ENCODE measurements at regions not wholly inside any gene's neighbourhood (a gene's known extent, or its start where the extent isn't known, plus 50 kb on each side); places are given as distances from the start of the nearest gene placed in this dataset.

DNA sequence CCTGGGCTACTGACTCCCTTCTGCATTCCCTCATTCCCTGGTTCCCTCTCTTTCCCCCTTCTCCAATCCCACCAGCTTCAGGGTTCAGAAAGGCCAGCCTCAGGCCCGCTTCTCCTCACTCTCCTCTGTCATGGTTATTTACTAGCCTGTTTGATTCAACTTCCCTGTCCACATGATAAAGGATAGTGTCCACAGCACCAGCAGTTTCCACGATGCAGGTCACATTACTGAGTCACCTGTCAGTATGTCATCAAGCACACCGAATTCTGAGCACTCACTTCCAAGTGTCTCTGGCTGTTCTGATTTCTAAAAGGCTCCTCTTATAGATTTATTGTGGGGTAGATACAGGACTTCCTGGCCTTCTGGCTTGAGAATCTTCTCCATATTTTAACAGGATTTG, 96.6 kb upstream of the CTNNB1 start:
- DNase-seq (ENCODE audit: low read depth in 2 of 2), result no peak

DNA sequence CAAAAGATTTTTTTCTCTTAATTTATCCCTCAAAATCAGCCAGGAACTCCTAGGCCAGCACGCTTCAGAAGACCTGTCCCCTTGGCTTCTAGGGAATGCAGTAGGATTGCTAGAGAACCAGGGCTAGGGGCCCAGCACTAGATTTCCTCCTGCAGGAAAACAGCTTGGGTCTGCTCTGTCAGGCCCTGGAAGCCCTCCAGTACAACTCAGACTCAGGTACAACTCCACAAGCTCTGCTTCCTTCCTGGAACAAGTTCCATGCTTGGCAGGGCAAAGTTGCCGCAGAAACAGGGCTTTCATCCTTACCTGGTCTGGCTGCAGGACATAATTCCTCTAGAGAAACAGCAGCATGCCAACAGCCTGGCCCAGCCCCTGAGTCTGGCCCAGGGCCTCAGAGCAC, 96.1 kb upstream of the CTNNB1 start:
- no peak for DNase-seq (ENCODE audit: low read depth in 2 of 2)

DNA sequence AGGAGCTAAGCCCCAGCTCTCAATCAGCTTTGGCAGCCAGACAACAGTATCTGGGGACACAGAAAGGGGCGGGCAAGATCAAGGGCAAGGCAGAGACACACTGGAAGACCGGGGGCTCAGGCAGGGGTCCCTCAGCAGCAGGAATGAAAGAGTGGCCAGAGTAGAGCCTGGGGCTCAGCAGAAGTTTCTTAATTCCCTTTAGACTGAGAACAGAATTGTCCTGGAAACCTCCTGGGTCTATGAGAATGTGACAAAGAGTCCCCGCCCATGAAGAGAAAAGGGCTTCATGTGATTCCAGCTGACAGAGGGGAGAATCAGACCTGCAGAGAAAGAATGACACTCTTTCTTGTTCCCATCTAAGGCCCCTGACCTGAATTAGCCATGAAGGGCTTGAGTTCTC, 95.2 kb upstream of the CTNNB1 start:
- DNase-seq (ENCODE audit: low read depth in 2 of 2), result no peak

DNA sequence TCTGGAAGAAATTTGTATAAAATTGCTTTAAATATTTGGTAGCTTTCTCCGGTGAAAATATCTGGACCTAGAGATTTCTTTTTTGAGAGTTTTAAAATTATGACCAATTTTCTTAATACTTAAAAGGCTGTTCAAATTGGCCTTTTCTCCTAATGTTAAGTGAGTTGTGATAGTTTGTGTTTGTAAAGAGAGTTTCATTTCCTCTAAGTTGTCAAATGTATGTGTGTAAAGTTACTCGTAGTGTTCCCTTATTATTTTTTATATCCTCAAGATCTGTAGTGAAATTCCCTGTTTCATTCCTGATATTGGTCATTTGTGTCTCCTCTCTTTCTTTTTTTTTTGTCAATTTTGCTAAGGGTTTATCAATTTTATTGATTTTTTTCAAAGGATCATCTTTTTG, 92.6 kb upstream of the CTNNB1 start:
- DNase-seq (ENCODE audit: low read depth in 2 of 2), result no peak

DNA sequence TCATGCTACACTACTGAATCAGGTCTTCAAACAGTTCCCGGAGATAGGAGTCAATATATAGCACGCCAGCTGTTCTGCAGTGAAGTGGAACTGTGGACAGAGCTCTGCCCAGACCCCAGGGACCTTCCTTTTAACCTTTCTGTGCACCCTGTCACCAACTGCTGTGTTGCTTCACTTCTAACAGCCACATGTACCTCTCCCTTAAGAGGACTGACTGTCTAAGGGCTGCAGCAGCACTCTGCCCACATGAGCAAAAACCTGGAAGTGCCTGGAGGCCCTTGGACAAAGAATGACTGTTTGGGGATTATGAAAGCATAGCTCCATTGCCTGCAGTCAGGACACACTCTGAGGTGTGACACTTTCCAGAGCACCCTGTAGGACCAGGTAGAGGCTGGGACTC, 88.3 kb upstream of the CTNNB1 start:
- DNase-seq (ENCODE audit: low read depth in 2 of 2), result no peak

DNA sequence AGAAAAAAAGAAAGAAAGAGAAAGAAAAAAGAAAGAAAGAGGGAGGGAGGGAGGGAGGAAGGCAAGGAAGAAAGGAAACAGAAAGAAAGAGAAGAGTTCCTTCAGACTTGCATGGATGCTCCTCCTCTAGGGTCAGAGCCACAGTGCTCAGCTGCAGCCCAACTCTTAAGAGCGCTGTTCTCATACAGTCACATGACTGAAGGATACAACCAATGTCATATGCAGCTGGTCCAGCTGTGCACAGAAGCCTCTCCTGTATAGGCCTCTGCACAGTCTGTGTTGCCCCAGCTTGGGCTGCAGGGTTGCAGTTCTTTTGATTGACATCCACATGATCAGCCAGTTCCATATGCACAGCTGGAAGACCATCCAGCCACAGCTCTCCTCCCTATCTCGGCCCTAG, 86.8 kb upstream of the CTNNB1 start:
- no peak for DNase-seq (ENCODE audit: low read depth in 2 of 2)

DNA sequence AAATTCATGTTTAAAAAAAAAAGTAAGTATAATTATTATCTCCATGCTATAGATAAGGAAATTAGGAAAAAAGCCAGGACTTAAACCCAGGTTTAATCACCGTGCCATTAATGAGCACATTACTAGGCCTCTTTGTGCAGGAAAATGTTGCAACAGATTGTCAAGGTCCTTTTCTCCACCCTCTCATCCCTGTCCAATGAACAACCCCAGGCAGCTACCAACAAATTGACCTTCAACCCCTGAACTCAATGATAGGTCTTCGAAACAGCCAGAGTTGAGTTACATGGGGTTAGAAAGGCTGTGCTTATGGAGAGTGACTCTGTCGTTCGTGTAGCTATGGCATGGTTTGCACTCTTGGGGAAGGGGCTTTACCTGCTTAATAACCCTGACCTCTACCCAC, 84.2 kb upstream of the CTNNB1 start:
- DNase-seq (ENCODE audit: low read depth in 2 of 2), result no peak

DNA sequence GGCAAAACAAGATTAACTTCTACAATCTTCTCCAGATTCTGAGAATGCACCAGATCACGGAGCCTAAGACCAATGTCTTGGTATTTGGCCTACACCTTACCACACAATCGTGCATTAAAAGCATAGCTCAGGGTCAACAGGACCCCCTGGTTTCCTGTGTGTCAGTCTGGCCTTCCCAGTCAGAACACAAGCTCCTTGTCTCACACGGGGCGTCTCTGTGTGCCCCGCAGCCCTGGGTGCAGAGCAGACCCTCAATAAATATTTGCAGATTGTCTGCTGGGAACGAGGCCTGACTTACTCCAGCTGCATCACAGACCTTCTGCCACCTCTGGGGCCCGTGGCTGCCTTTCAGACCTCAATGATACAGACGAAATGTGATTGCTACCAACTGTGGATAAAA, 82.5 kb upstream of the CTNNB1 start:
- DNase-seq (ENCODE audit: low read depth in 2 of 2), result no peak

DNA sequence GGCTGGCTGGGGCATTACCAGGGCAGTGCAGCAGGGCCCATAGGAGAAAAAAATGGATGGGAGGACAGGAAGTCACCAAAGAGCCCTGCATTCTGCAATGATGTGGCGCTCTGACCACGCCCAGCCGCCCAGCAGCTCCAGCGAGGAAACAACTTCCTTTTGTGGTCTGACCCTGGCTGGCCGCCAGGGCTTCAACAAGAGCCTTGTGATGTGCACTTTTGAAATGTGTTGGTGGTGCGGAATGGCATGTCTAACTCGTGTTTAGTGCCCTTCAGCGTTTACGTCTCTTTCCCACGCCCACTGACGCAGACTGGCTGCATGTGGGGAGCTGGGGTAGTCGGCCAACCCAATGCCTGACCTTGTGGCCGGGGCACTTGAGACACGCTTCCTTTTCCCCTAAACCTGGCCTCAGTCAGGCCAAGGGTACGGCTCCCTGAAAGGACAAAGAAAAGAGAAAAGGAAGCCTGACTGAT, 81.9 kb upstream of the CTNNB1 start:
- DNase-seq (ENCODE audit: low read depth in 2 of 2), result peak; percentile 60 to 71

DNA sequence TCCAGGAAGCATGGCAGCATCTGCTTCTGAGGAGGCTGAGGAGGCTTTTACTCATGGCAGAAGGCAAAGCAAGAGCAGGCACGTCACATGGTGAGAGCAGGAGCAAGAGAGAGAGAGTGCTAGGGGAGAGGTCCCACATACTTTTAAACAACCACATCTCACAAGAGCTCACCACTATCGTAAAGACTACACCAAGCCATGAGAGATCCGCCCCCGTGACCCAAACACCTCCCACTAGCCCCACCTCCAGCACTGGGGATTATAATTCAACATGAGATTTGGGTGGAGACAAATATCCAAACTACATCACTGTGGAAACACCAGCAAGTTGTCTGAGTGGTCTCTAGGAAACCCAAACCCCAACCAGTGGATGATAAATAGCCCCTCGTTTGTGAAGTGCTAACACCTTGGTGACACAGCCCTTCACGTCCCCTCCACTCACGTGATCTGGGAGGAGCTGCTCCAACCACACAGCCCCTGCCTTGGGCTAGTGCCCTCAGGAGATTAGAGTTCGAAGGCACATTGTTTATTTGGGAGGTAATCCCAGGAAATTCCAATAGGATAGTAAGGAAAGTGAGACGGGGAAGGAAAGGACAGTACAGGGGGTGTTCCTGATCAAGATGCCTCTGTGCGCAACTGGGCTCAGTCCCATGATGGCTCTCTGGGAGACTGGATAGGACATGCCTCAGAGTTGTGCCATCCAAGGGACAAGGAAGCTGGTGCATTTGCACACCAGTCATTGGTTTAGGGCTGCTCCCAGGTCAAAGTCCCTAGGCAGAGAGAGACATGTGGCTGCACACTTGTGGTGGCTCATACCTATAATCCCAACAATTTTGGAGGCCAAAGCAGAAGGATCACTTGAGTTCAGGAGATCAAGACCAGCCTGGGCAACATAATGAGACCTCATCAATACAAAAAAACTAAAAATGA, 80.6 kb upstream of the CTNNB1 start:
- no peak for DNase-seq (ENCODE audit: low read depth in 2 of 2)

DNA sequence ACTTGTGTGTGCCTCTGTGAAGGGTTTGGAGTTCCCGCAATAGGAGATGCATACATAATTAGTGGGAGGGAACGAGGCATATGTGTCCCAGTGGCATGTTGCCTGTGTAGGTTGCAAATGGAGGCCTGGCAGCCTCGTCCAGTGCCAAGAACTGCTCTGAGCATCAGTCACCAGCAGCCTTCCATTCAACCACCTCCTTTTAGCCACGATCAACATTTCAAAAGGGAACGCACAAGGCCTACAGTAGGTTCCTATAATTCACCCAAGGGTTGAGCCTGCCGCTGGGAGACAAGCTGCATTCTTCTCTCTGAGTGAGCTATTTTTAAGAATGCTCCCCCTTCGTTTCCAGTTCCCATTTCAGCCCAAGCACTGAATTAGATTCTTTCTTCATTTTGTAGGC, 78.8 kb upstream of the CTNNB1 start:
- DNase-seq (ENCODE audit: low read depth in 2 of 2), result no peak

DNA sequence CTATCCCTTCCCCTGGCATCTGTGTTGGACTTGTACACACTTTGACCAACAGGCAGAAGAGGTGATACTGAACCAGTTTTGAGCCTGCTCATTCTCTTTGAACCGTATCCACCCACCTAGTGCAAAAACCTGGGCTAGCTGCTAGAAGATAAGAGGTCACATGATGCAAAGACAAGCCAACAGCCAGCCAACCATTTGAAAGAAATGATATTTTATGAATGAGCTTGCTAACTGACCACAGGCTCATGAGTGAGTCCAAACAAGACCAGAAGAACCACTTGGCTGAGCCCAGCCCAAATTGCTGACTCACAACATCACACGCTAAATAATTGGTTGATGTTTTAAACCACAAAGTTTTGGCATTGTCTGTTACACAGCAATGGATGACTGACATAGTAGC, 74.0 kb upstream of the CTNNB1 start:
- no peak for DNase-seq (ENCODE audit: low read depth in 2 of 2)

DNA sequence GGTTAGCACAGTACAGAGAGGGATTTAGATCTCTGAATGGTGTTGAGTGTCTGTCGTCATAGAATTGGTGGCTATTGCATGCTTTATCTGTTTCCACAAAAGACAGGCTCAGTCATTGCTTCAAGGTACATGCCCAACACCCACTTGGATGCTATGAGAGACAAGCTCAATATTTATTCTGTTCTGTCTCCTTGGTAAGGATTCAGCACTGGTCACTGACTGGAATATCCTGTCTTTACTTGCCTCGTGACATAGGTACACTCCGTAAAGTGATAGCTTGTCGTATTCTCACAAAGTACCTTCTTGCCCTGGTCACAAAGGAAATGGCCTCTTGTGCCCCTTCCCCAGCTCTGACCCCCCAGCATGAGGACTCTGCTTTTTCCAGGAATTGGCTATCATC, 72.8 kb upstream of the CTNNB1 start:
- no peak for DNase-seq (ENCODE audit: low read depth in 2 of 2)

DNA sequence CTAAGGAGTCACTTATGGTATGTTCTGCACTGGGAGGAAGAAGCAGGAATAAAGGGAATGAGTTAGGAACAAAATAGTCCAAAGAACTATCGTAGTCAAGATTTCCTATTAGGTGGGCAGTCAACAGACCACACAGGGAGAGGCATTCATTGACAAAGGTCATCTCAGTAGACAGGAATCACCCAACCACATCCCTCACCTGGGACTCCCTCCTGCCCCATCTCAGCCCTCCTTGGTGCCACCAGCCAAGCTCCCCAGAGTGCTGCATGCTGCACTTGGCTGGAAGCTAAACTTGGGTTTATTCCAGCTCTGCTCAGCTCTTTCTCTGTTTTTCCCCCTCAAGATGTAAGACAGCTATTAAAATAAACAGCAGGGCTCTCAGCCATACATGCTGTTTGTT, 72.3 kb upstream of the CTNNB1 start:
- no peak for DNase-seq (ENCODE audit: low read depth in 2 of 2)

DNA sequence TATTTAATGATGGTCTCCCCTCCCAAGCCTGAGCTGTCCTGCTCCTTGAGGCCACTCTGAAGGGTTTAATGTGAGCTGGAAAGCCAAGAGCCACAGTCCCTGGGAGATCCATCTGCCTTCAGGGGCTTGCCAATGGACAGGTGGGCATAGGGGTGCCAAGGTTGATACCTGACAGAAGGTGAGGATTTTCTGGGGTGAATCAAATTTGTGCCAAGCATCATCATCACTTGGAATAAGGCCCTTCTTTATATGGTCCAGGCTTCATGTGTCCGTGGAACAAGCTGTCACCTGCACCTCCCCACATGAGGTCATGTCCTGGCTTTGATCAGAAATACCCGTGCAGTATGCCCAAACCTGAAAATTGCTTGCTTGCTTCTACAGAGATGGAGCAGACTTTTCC, 71.9 kb upstream of the CTNNB1 start:
- DNase-seq (ENCODE audit: low read depth in 2 of 2), result no peak

DNA sequence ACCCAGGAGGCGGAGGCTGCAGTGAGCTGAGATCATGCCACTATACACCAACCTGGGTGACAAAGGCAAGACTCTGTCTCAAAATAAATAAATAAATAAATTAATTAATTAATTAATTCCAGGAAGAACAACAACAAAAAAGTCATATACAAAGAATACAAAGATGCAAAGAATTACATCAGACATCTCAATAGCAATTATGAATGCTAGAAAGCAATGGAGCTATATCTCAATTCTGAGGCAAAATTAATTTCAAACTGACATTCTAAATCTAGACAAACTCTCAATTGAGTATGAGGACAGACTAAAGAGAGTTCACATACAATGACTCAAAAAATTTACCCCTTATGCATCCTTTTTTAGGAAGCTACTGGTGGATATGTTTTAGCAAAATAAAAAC, 69.6 kb upstream of the CTNNB1 start:
- DNase-seq (ENCODE audit: low read depth in 2 of 2), result no peak

DNA sequence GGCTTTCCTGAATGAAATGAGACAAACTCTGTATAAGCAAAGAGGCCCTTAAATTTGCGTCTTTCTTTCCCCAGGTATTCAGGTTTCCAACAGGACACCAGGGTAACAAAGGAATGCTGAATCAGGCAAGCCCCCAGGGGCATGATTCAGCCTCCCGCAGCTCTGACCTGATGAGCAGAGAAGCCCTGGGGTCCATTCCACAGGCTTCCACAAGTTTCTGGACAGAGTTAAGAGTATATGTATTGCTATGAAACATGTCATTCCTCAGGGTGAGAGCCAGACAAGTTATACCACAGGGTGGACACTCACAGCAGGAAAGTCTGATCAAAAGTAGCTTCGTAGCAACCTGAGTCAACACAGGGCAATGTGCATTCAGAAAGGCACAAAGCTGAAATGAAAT, 68.1 kb upstream of the CTNNB1 start:
- no peak for DNase-seq (ENCODE audit: low read depth in 2 of 2)

DNA sequence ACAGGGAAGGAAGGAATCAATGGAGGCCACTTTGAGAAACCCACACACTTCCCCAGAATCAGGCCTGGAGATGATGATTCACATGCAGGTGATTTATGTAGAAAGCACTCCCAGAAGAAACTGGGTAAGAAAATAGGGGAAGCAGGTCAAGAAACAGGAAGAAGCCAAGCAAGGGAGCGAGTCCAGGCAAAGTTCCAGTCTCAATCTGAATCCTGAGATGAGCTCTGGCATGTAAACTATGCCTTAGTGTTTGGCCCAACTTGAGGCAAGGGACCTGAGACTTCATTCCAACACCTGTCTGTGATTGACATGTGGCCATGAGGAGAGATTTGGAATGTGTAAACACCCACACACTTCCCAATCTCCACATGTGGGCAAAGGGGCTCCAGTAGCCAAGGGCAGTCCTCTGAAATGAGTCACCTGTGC, 61.6 kb upstream of the CTNNB1 start:
- no peak for DNase-seq (ENCODE audit: low read depth in 2 of 2)

DNA sequence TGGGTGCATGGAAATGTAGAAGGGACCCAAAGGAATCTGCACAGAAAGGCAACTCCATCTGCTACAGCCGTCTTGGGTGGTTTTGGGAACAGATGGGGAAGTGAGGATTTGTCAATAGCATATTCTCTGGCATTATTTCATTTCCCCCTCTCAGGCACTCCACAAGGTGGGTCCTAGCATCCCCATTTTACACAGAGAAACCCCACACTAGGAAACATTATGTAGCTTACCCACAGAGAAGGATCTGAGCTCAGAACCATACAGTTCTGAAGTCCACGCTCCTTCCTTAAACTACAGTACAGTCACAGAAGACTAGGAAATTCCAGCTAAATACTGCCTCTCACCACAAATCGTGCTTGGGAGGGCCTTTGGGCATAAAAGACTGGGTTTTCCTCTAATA, 61.2 kb upstream of the CTNNB1 start:
- no peak for DNase-seq (ENCODE audit: low read depth in 2 of 2)

DNA sequence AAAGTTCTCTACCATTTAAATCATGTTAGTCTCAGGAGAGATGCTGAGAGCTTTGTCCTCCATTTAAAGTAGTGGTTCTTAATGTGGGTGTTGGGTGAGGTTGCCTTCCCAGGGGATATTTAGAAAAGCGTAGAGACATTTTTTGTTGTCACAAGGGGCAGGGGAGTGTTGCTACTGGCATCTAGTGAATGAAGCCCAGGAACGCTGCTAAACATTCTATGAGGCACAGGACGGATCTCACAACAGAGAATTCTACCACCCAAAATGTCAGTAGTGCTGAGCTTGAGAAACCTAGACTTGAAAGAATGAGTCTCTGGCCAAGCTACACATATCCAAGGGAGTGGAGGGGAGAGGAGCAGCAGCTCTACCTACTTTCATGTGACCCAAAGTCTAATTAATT, 60.7 kb upstream of the CTNNB1 start:
- no peak for DNase-seq (ENCODE audit: low read depth in 2 of 2)

DNA sequence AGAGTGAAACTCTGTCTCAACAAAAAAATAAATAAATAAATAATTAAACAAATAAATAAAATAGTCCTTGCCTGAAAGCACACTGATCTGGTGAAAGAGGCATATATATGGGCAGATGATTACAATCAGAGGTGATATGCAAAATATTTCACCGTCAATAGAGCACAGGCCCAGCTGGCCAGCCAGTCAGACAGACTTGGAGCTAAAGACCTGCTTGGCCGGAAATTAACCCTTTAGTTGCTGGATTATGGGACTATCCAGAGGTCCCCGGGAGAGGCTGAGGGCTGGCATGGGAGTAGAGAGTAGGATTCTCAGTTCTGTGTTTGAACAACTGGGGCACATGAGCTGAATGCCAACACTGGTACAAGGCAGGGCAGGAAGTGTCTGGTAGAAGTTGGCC, 59.1 kb upstream of the CTNNB1 start:
- no peak for DNase-seq (ENCODE audit: low read depth in 2 of 2)

DNA sequence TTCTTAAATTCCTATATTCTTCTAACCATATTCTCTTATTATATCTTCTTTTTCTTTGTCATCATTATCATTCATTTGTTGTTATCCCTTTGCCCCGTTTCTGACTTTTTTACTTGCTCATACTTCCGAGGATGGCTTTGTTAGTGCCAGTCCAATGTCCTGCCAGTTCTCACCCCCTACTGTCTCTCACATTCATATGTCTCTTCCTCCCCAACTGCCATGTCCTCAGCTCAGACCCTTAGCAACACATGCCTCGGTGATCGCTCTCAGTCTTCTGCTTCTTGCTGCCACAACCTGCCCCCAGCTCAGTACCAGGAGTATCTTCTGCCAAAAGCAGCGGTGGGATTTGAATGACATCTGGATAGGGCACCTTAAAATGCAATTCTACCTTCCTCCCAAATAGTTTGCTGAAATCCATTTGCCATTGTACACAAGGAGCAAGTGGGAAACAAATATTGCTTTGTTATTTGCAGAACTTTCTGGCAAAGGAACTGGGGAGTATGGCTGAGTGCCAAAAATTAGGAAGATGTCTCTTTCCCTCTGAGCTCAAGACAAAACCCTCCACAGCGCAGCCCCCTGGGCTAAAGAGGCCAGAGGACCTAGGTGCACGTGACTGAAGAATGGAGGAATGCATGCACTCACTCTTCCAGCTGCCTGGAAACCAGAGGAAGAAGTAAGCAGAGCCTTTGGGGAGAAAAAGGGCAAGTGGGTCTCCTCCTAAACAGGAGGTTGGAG, 57.7 kb upstream of the CTNNB1 start:
- no peak for DNase-seq (ENCODE audit: low read depth in 2 of 2)

DNA sequence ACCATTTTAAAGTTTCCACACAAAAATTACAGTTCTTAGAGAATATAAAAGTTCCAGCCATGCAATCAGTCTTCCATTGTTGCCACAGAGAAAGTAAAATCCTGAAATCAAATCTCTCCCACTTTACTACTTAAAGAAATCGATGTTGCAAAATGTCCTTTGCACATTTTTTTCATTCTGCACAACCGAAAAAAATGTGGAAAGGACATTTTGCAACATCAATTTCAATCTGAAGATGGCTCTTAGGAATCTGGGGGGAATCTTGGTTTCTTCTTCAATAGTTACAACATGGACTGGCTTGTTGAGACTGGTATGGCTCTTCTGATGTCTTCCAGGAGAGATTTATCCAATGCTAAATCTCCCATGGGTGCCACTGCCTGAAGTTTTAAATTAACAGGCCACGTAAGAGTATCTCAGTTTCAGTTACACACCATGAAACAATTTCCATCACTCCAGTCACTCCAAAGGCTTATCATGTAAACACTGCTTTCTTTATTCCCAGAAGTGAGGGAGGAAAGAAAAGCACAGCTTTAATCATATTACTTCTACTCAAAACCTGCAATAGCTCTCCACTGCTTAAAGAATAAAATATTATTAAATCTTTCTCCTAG, 55.8 kb upstream of the CTNNB1 start:
- no peak for DNase-seq (ENCODE audit: low read depth in 2 of 2)

All from fibroblast of skin of left quadriceps (primary cell).